ENCODE measurements at regions not wholly inside any gene's neighbourhood (a gene's known extent, or its start where the extent isn't known, plus 50 kb on each side); places are given as distances from the start of the nearest gene placed in this dataset.

- TF ChIP-seq CTCF (IDR thresholded peaks at IDR 0.05) = no peak
- no peak for TF ChIP-seq POLR2A (IDR thresholded peaks at IDR 0.05)
- no peaks in the 10 kb centered on the region for H3K27me3 ChIP-seq
- no peak for DNase-seq
- H3K4me1 ChIP-seq = no peaks in the 10 kb centered on the region
- H3K27ac ChIP-seq = no peak overlapping the region
- WGBS, 2 donors = 61 to 83% methylated on average over 1 of the region's 1 CpG
- no peak overlapping the region for H3K4me3 ChIP-seq
- intact Hi-C loops (cut with DNase I) = no loop called here
- no peaks in the 10 kb centered on the region for H3K9me3 ChIP-seq
- no peaks in the 10 kb centered on the region for H3K36me3 ChIP-seq
Observed at GRCh38 chr13:53340505-53341143, 312.0 kb downstream of the OLFM4 start.

- Histone ChIP-seq H3K27ac (no peak overlapping the region), H3K36me3 (no peaks in the 10 kb centered on the region), H3K4me1 (no peaks in the 10 kb centered on the region), H3K9me3 (no peaks in the 10 kb centered on the region), H3K27me3 (no peaks in the 10 kb centered on the region), H3K4me3 (no peak overlapping the region)
- TF ChIP-seq CTCF (IDR thresholded peaks at IDR 0.05) = no peak
- TF ChIP-seq POLR2A (IDR thresholded peaks at IDR 0.05) = no peak
- no peak for DNase-seq
- intact Hi-C loops (cut with DNase I) = no loop called here
- 56 to 61% methylated on average over 3 of the region's 3 CpGs for WGBS, 2 donors
Observed at GRCh38 chr13:53341144-53341510, 312.5 kb downstream of the OLFM4 start.

- DNase-seq = no peak
- Histone ChIP-seq H3K4me3 (no peak overlapping the region), H3K4me1 (no peaks in the 10 kb centered on the region), H3K36me3 (no peaks in the 10 kb centered on the region), H3K27me3 (no peaks in the 10 kb centered on the region), H3K27ac (no peak overlapping the region), H3K9me3 (no peaks in the 10 kb centered on the region)
- TF ChIP-seq CTCF (IDR thresholded peaks at IDR 0.05) (no peak), POLR2A (IDR thresholded peaks at IDR 0.05) (no peak)
- intact Hi-C loops (cut with DNase I) = no loop called here
- WGBS, 2 donors = 19 to 28% methylated on average over 3 of the region's 3 CpGs
Observed at GRCh38 chr13:53342623-53343360, 314.2 kb downstream of the OLFM4 start.

- no peak overlapping the region for H3K4me3 ChIP-seq
- intact Hi-C loops (cut with DNase I) = no loop called here
- DNase-seq = no peak
- TF ChIP-seq CTCF (IDR thresholded peaks at IDR 0.05) = no peak
- TF ChIP-seq POLR2A (IDR thresholded peaks at IDR 0.05) = no peak
- H3K27ac ChIP-seq = no peak overlapping the region
- H3K4me1 ChIP-seq = no peaks in the 10 kb centered on the region
- no peaks in the 10 kb centered on the region for H3K27me3 ChIP-seq
- H3K9me3 ChIP-seq = no peaks in the 10 kb centered on the region
- H3K36me3 ChIP-seq = no peaks in the 10 kb centered on the region
- 64 to 75% methylated on average over 1 of the region's 1 CpG for WGBS, 2 donors
Observed at GRCh38 chr13:53343361-53343744, 314.7 kb downstream of the OLFM4 start.

- no peak overlapping the region for H3K27ac ChIP-seq
- no peaks in the 10 kb centered on the region for H3K27me3 ChIP-seq
- H3K4me1 ChIP-seq = no peaks in the 10 kb centered on the region
- H3K36me3 ChIP-seq = no peaks in the 10 kb centered on the region
- TF ChIP-seq CTCF (IDR thresholded peaks at IDR 0.05) = no peak
- TF ChIP-seq POLR2A (IDR thresholded peaks at IDR 0.05) = no peak
- intact Hi-C loops (cut with DNase I) = no loop called here
- no peak for DNase-seq
- 52 to 79% methylated on average over 1 of the region's 1 CpG for WGBS, 2 donors
- no peaks in the 10 kb centered on the region for H3K9me3 ChIP-seq
- H3K4me3 ChIP-seq = no peak overlapping the region
Observed at GRCh38 chr13:53351021-53351420, 322.4 kb downstream of the OLFM4 start.

All from esophagus squamous epithelium (tissue), 5 donors.